Head of caudate nucleus (tissue), 42 donors: ENCODE measurements at regions not wholly inside any gene's neighbourhood (a gene's known extent, or its start where the extent isn't known, plus 50 kb on each side); places are given as distances from the start of the nearest gene placed in this dataset.
"Not testable (repeated sequence)": the region's sequence is repeated elsewhere in the genome, so short reads cannot be mapped to it uniquely, and the experiment has no call there.

Experiments
- DNase-seq, 42 donors: peaks; one replicate each; pipeline versions ENCODE4 v3.0.0 to v3.0.0-alpha.2; 2020 to 2021; ENCODE audit warnings: mixed read lengths in 7 of 42
- intact Hi-C: fragments of 100-400 bp; cut with DNase I; formaldehyde crosslinking; loops from one replicate; pipeline ENCODE4 v1.15.0; 2022

- no peak for DNase-seq
Observed at GRCh38 chr12:47507221-47507620, 198.6 kb downstream of the RPAP3 start.

GRCh38 chr12:47504775-47505446 lies 200.9 kb downstream of the RPAP3 start:
- intact Hi-C loops = no loop called here
- no peak for DNase-seq

More at GRCh38 chr12:47507221-47507620, 198.6 kb downstream of the RPAP3 start:
- intact Hi-C loops = no loop called here

- intact Hi-C loops = no loop called here
- no peak for DNase-seq
Observed at GRCh38 chr12:47493801-47494200, 212.0 kb downstream of the RPAP3 start.

GRCh38 chr12:47491516-47492305 lies 214.1 kb downstream of the RPAP3 start:
- no peak for DNase-seq
- intact Hi-C loops = no loop called here

GRCh38 chr12:47488888-47489287 lies 216.9 kb downstream of the RPAP3 start:
- intact Hi-C loops = no loop called here
- DNase-seq = no peak

GRCh38 chr12:47481041-47481440 lies 224.8 kb downstream of the RPAP3 start:
- intact Hi-C loops = no loop called here
- DNase-seq = no peak

GRCh38 chr12:47478426-47478825 lies 227.4 kb downstream of the RPAP3 start:
- no peak for DNase-seq
- intact Hi-C loops = no loop called here

- no peak for DNase-seq
Observed at GRCh38 chr12:47473091-47473490, 232.7 kb downstream of the RPAP3 start.

GRCh38 chr12:47470349-47470748 lies 235.5 kb downstream of the RPAP3 start:
- intact Hi-C loops, DNase-seq: not testable (repeated sequence)

More at GRCh38 chr12:47473091-47473490, 232.7 kb downstream of the RPAP3 start:
- intact Hi-C loops = no loop called here

- intact Hi-C loops, DNase-seq: not testable (repeated sequence)
Observed at GRCh38 chr12:47463918-47464317, 241.9 kb downstream of the RPAP3 start.

GRCh38 chr12:47458279-47458678 lies 247.6 kb downstream of the RPAP3 start:
- intact Hi-C loops = no loop called here
- no peak for DNase-seq

GRCh38 chr12:47449797-47450196 lies 256.0 kb downstream of the RPAP3 start:
- intact Hi-C loops = no loop called here
- DNase-seq = no peak

GRCh38 chr12:47442310-47442709 lies 263.5 kb downstream of the RPAP3 start:
- intact Hi-C loops = no loop called here
- no peak for DNase-seq

GRCh38 chr12:47441490-47441889 lies 264.3 kb downstream of the RPAP3 start:
- no peak for DNase-seq
- intact Hi-C loops = no loop called here

- no peak for DNase-seq
- intact Hi-C loops = no loop called here
Observed at GRCh38 chr12:47438175-47438574, 267.7 kb downstream of the RPAP3 start.

- DNase-seq = no peak
- intact Hi-C loops = no loop called here
Observed at GRCh38 chr12:47437570-47437969, 268.3 kb downstream of the RPAP3 start.

- no peak for DNase-seq
- intact Hi-C loops = no loop called here
Observed at GRCh38 chr12:47433876-47434275, 272.0 kb downstream of the RPAP3 start.

GRCh38 chr12:47426678-47427309 lies 279.0 kb downstream of the RPAP3 start:
- intact Hi-C loops, DNase-seq: not testable (repeated sequence)

- intact Hi-C loops = no loop called here
- DNase-seq = no peak
Observed at GRCh38 chr12:47422611-47423010, 283.2 kb downstream of the RPAP3 start.

GRCh38 chr12:47419497-47419896 lies 286.3 kb downstream of the RPAP3 start:
- no peak for DNase-seq
- intact Hi-C loops = no loop called here
